ENCODE measurements at regions not wholly inside any gene's neighbourhood (a gene's known extent, or its start where the extent isn't known, plus 50 kb on each side); places are given as distances from the start of the nearest gene placed in this dataset.
"Not testable (repeated sequence)": the region's sequence is repeated elsewhere in the genome, so short reads cannot be mapped to it uniquely, and the experiment has no call there.

DNA sequence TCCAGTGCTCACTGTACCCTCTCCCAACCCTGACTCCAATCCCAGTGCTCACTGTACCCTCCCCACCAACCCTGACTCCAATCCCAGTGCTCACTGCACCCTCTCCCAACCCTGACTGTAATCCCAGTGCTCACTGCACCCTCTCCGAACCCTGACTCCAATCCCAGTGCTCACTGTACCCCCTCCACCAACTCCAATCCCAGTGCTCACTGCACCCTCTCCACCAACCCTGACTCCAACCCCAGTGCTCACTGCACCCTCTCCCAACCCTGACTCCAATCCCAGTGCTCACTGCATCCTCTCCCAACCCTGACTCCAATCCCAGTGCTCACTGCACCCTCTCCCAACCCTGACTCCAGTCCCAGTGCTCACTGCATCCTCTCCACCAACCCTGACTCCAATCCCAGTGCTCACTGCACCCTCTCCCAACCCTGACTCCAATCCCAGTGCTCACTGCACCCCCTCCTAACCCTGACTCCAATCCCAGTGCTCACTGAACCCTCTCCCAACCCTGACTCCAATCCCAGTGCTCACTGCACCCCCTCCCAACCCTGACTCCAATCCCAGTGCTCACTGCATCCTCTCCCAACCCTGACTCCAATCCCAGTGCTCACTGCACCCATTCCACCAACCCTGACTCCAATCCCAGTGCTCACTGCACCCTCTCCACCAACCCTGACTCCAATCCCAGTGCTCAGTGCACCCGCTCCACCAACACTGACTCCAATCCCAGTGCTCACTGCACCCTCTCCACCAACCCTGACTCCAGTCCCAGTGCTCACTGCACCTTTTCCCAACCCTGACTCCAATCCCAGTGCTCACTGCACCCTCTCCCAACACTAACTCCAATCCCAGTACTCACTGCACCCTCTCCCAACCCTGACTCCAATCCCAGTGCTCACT, 136.3 kb upstream of the ZNF618 start:
- DNase-seq (ENCODE audit: low read depth): not testable (repeated sequence)

DNA sequence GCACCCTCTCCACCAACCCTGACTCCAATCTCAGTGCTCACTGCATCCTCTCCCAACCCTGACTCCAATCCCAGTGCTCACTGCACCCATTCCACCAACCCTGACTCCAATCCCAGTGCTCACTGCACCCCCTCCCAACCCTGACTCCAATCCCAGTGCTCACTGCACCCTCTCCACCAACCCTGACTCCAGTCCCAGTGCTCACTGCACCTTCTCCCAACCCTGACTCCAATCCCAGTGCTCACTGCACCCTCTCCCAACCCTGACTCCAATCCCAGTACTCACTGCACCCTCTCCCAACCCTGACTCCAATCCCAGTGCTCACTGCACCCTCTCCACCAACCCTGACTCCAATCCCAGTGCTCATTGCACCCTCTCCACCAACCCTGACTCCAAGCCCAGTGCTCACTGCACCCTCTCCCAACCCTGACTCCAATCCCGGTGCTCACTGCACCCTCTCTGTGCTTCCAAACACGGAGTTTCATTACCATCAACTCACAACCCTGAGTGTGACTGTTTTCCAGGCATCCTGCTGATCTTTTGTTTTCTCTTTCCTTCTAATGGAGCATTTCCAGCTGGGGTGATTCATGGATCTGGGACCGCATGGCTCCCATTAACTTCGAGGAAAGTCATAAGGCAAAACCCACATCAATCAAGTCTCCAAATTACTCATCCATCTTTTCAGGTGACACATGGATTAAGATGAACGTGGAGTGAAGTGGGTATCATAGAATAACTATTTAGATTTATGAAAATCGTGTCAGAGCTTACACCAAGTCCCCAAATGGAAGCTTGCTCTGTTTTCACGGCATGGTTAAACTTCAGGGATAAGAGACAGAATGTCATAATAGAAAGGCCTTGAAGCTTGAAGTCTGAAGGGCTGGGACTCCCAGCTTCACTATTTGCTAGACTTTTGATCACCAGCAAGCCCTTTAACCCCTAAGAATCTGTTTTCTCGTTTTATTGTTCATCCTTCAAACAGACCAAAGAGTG, 135.3 kb upstream of the ZNF618 start:
- DNase-seq (ENCODE audit: low read depth): peak; percentile 73

DNA sequence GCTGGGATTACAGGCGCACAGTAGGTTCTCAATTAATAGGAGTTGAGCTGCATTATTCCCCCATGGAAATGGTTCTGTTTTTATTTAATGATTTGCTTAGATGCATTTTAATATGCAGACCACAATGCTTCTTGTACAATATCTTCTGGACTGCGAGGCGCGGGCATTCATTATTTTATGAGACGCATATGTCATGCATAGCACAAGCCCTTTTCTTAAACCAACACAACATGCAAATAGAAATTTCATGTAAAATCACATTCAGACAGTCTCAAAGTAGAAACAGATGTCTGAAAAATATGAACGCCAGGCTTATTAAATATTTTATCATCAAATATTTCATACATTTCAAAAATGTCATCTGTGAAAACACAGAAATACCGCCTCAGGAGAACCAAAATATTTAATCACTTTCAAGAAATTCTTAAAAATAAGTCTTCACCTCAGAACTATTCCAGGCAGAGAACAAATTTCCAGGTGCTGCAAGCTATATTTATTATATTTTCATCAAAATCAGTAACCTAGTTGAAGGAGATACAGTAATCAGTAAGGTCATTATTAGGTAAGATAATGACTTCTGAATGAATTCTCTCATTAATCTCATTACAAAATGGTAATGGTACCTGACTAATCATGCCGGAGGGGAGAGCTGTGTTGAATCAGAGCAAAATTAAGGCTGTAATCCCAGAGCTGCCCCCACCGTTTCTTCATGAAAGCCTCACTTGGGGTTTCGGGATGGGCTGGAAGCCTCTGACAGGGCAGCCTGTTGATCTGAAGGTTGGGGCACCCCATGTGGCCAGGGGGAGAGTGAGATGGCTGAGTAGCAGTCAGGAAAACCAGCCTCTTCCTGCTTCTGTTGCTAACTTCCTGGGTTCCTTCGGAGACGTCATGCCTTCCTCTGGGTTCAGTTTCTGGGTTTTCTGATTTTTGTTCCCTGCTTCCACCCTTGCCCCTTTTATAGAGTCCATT, 133.9 kb upstream of the ZNF618 start:
- DNase-seq (ENCODE audit: low read depth): no peak

DNA sequence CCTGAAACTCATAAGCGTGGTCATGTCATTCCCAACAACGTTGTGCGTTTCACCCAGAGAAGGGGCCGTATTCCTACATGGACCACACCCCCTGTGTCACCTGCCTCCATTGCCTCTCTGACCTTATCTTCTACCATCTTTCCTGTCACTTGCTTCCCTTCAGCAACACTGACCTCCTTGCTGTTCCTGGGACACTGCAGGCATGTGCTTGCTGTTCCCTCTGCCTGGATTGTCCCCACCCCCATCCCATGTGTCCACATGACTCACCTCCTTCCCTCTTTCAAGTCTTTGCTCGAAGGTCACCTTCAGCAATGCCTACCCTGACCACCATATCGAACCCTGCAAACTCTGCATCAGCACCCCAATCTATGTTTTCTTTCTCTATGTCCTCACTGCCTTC, 133.2 kb upstream of the ZNF618 start:
- no peak for DNase-seq (ENCODE audit: low read depth)

DNA sequence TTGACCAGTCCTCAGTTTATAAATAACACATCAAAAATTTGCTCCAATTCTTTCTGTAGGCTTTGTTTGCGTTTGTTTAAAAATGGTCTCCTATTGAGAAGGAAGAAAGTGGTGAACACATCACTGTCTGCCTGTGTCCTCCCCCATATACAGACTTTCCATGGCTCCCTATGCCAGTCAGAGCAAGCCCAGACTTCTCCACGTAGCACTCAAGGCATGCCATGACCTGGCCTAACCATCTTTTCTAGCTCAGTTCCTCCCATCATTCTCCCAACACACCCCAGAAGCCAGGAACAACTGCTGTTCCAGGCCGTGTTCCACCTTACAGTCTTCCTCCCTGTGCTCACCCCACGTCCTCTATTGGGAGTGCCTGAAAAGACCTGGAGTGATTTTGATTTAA, 129.6 kb upstream of the ZNF618 start:
- DNase-seq (ENCODE audit: low read depth): no peak

DNA sequence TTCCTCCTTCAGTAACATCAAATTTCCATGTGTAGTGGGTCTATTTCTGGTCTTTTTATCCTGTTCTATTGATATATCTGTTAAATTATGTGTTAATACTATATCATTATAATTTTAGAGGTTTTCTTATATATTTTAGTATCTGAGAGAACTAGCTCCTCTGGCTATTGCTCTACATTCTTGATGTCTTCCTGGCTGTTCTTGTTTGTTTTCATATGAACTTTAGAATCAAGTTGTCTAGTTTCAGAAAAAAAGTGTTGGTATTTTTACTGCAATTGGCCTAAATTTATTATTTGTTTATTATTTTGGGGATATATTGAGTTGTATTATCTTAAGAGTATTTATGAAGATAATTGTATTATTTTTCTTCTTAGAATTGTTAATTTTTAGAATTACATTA, 128.0 kb upstream of the ZNF618 start:
- DNase-seq (ENCODE audit: low read depth): no peak

DNA sequence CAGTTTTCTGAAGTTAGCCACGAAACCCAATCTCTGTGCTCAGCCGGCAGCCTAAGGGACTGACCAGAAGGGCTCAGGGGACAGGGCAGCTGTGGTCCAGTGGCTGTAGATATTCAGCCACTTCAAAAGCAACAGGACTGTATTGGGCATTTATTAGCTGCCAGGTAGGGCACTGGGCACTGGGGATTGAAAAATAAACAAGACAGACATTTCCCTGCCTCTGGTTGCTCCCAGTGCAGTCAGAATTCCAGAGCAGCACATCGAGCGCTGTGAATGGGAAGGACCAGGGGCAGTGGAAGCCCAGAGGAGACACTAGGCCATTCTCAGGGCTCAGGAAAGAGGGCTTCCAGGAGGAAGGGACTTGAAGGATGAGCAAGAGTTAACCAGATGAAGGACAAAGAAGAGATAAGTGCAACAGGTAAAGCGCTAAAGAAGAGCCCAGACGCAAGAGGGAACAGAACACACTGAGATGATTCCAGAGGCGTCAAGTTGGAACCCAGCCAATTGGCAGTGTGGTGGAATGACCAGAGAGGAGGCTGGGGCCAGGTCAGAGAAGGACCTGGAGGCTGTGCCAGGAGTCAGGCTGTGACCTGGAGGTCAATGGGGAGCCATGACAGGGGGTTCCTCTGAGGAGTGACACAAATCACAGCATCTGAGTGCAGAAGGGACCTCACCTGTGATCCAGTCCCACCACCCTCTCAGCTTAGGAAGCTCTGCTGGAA, 122.5 kb upstream of the ZNF618 start:
- no peak for DNase-seq (ENCODE audit: low read depth)

DNA sequence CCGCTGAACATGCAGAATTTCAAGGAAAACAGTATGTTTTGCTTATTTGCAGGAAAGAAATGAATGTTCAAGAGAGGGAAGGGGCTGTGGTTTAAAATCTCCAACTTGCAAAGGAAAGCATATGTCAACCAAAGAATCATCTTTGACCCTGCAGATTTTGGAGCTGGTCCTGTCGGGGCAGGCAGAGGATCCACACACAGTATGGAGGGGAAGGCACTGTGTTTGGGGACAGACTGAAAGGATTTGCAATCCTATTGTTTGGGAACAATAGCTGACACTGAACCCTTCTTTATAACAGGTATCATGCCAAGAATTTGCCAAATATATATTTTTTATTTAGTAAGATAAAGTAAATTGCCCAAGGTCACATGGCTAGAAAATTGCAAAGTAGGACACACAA, 121.4 kb upstream of the ZNF618 start:
- DNase-seq (ENCODE audit: low read depth): no peak

DNA sequence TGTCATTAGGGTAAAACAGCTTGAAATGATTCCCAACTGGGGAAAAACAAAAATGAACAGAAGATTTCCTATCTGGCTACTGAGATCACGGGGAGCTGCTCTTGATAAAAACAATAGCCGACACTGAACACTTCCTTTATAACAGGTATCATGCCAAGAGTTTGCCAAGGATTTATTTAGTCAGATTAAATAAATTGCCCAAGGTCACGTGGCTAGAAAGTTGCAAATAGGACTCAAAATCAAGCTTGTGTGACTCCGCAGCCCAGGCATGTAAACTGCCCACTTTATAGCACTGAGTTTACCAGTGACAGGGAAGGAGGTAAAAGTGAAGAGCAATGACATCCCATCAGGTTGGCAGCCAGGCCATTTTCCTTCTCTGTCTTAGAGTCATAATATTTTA, 120.7 kb upstream of the ZNF618 start:
- no peak for DNase-seq (ENCODE audit: low read depth)

DNA sequence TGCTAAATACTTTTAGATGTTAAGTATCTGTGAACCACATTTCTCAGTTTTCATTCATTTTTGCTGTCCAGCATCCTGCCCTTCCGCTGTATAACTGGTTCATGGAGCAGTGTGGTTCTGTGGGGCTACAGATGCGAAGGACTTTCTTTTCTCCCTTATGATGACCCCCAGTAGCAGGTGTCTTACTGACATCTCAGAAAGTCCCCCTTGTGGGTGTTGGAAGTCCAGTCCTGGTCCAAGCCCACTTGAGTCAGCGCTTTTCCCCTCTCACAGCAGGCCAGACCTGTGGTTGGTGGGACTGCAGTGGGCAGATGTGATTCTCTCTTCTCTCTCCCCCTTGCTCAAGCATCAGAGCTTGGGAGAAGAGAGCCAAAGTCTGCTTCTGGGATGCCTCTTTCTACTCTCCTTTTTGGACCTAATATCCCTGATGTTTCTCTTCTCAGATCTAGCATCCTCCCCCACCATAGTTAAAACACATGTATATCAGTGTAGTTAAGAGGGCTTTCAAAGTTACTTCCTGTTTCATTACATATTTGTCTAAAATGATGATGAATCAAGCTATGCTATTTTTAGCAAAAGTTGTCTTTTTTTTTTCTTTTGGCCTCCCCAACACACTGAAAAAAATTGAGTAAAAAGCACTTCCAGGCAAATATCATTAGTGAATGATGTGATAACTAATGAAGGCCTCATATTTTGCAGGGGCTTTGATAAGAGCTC, 119.5 kb upstream of the ZNF618 start:
- DNase-seq (ENCODE audit: low read depth): no peak

DNA sequence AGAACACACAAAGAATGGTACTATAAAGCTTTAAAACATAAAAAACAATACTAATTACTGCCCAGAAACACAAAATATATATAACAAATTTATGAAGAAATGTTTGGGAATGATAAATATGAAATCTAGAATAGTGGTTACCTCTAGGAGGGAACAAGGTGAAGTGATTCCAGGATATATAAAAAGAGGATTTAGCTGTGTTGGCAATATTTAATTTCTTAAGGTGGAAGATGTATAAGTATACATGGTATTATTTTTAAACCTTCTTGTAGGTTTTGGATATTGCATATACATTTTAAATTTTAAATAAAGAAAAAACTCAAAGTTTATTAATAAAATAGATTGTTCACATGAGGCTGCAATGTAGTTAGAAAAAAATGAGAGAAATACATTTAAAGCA, 112.7 kb upstream of the ZNF618 start:
- no peak for DNase-seq (ENCODE audit: low read depth)

DNA sequence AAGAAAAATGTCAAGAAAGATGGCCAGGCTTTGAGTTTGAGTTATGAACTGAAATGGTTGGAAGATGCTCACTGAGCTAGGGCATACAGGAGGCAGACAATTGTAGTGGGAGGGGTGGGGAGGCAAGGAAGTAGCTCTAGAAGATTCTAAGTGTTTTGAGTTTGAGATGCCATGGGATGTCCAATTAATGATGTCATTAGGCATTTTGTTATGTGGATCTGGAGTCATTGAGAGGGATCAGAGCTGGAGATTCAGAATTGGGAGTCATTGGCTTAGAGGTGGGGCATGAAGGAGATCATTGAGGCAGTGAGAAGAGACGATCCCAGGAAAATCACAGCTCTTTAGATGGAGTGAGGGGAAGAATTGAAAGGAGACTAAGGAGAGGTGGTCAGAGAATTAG, 111.5 kb upstream of the ZNF618 start:
- no peak for DNase-seq (ENCODE audit: low read depth)

DNA sequence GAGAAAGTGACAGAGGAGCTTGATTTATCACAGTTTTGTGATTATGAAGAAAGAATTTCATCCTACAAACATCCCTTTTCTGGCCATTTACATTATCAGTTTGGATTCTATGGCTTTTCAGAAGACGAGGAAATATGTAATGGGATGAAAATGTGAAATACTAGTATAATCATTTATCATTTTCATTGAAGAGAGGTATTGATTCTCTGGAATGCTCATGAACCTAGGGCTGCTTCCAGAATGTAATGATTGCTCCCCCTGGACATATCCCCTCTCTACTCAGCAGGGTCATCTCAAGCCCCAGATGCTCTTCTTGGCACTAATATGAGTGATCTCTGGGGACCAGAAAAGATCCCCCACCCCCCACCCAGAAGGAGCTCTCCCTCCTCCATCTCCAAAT, 106.7 kb upstream of the ZNF618 start:
- DNase-seq (ENCODE audit: low read depth): no peak

DNA sequence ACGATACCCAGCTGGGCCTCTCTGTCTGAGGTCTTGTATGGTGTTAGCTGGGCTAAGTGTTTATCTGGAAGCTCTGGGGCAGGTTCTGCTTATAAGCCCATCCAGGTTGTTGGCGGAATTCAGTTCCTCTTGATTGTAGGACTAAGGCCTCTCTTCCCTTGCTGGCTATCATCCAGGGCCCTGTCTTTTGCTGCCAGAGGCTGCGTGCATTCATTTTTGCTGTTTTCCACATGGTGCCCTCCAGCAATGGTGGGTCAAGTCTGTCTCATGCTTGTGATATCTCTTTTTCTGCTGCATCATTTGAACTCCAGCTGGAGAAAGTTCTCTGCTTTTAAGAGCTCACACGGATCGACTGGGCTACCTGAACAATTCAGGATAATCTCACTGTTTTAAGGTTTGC, 105.7 kb upstream of the ZNF618 start:
- no peak for DNase-seq (ENCODE audit: low read depth)

DNA sequence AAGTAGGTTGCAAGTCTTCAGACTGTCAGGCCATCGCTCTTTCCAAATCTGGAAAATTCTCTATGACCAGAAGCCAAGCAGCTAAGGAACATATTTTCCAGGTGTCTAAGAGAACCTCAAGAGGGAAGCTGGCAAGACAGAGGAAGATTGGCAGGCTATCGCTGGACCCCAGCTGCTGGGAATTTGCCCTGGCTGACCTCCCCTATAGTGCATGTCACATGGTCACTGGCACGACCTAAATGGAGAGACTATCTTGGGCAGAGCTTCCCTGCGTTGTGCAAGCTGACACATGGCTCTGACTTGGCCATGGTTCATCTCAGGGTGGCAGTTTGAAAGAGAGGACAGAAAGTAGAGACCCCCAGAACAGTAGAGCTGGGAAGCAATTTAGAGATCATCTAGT, 104.9 kb upstream of the ZNF618 start:
- peak; percentile 32 for DNase-seq (ENCODE audit: low read depth)

DNA sequence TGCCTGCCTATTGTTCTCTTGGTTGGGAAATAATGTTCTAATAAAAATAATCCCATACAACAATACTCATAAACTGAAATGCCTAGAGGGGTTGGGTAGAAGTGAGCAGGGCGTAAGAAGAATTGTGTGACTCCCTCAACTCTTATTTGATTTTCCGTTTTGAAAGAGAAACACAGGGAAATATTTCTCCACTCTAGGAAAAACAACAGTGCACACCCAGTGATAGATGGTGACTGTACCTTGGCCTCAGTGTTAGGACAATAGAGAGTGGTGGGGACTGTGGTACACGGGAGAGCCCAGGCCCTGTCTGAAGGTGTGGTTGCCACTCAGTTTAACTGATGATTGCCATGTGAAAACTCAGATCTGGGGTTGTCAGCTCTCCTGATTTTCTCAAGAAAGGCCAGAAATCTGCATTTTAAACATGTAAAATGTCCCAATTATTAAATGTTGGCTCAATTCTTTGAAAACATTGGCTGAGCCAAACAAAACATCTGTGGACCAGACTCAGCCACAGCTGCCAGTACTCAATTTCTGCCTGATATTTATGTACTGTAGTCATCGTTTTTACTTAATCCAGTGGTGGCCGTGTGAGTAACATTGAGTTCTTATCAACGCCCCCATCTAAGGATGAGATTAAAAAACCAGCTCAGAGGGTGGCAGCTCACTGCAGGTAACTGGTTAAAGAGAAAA, 103.8 kb upstream of the ZNF618 start:
- DNase-seq (ENCODE audit: low read depth): peak; percentile 48

DNA sequence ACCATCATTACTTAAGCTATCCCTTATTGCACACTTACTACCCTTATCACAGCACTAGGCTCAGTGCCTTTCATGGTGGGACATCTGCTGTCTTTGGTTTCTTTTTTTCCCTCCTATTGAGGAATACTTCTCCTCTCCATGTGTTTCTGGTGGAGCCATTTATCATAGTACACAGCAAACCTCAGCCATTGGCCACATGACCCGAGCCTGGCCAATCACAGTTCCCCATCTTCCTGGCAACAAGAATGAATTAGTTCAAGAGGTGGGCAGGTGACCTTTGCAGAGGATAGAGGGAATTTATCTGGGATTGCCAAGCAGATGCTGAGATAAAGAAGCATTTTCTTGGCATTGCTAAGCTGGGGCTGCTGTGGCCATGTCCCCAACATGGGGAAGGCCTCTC, 101.1 kb upstream of the ZNF618 start:
- DNase-seq (ENCODE audit: low read depth): no peak

DNA sequence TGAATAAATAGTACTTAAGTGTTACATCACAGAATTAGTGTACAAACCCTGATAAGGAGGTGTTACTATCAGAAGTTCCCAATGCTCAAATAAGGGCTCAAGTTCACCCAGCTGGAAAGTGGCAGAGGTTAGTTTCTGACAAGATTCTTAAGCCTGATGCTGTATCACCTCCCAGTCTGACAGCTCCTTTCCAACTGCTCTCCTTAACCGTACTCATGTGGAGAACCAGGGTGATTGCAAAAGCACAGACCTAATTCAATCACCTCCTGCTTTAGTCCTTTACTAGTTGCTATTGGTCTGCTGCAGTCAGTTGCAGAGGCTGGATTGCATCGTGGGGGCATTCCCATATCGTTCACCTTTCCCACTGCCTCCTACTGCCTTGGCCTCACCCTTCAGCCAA, 100.4 kb upstream of the ZNF618 start:
- no peak for DNase-seq (ENCODE audit: low read depth)

DNA sequence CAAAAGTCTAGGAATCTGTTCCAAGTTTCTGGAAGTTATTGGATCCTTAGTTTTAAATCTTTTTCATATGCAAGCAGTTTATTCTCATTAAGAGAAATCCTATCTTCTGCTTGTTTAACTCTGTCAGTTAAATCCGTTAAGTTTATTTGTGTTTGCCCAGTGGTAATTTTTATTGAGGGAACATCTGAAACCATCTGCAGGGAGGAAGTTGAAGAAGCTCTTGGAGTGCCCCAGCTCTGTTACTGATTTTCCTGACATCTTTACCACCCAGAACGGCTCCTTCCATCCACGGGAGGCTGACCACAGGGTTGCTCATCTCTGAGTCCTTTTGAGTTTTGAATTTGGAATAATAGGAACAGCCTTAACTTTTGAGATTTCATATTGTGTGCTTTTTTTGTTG, 99.9 kb upstream of the ZNF618 start:
- no peak for DNase-seq (ENCODE audit: low read depth)
